ACHN (cell line): ENCODE measurements at regions not wholly inside any gene's neighbourhood (a gene's known extent, or its start where the extent isn't known, plus 50 kb on each side); places are given as distances from the start of the nearest gene placed in this dataset.
A peak's percentile ranks its signal among the peaks of the same experiment; 100 is the strongest.
"Not testable (repeated sequence)": the region's sequence is repeated elsewhere in the genome, so short reads cannot be mapped to it uniquely, and the experiment has no call there.

Experiments
- DNase-seq: peaks from one replicate; pipeline ENCODE4 v3.0.0-alpha.2; 2015
- in situ Hi-C: cut with HindIII; loops from 2 replicates; pipeline ENCODE4 v1.10.0; 2017; ENCODE audit warnings: low sequenced_read_pairs, low pct_ligation_motif_present, low pct_unique_long_range_greater_than_20kb

DNA sequence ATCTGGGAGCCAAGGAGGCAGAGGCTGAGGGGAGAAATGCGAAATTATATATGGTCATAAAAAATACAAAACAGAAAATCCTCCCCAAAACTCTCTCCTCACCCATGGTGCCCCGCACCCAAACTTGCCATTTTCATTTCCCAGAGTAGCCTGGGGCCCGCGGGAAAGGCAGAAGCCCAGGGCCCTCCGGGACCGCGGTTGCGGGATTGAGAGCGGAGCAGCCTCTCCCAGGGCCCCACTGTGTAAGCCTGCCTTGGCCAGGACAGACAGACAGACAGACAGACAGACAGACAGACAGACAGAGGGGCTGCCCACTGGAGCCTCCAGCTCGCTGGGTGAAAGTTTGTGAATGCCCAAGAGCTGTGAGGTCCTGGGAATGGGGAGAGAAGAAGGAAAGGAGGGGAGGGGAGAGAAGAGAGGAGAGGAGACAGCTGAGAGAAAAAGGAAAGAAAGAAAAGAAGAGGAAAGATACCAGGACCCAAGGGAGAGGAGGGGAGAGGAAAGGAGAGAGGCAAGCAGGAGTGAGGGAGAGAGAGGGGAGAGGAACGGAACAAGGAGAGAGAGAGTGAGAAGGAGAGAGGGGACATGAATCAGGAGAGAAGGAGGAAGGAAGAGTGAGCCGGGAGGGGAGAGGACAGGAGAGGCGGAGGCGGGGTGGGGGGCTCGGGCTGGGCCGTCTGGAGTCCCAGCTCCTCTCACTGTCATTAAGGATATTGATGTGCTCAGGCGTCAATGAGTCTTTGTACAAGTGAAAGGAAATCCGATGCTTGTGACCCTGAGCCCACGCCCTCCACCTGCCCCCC, 69.3 kb upstream of the CASZ1 start:
- DNase-seq = no peak
- in situ Hi-C loops = no loop called here

DNA sequence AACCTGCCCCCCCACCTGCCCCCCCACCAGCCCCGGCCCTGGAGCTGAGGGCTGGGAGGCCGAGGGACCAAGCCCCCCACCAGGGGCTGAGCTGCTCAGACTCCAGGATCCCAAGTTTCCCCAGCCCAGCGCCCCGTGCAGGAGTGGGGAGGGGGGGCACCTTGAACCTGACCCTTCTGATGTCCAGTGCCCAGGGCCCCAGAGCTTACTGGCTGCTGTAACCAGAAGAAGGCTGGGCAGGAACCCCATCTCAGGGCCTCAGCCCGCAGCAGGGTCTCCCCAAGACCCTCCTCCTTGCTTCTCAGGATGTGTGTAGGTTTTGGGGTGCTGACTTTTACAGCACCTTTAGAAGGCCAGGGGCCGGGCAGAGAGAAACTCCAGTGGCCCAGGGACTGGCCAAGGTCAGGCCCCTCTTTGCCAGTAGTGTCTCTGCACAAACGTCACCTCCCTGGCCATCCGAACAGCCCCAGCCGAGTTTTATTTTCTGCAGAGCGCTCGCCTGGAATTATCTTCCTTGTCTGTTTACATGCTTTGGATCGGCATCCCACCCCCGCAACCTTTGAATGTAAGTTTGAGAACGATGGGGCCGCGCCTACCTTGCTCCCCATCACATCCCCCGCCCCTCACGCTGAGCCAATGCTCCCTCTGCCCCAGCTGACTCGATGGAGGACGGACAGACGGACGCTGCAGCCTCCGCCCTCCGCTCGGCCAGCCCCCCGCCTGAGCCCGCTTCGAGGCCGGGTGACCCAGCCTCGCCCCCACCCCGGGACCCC, 70.1 kb upstream of the CASZ1 start:
- no peak for DNase-seq
- in situ Hi-C loops = no loop called here

DNA sequence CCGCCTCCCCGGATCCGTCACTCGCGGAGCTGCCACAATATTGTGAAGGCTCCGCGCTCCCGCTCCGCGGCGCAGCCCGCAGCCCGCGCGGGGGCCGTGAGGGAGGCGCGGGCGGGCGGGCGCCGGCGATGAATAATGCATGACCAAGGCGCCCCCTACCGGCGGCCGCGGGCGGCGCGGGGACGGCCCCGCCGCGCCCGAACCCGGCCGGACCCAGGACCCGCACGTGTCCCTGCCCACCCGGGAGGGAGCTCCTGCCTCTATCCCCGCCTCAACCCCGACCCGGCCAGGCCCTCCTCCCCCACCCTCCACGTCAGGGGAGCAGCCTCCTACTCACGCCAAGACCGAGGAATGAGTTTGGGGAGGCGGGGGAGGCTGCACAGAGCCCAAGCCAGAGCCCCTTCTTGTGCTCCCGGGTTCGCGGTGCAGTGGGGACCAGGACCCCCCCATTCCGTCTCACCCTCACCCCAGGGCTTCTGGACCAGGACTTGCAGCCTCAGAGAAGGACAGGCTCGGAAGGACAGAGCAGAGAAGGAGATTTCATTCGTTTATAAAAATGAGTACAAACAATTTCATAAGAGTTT, 70.8 kb upstream of the CASZ1 start:
- in situ Hi-C loops = no loop called here
- DNase-seq = peak; percentile 39

DNA sequence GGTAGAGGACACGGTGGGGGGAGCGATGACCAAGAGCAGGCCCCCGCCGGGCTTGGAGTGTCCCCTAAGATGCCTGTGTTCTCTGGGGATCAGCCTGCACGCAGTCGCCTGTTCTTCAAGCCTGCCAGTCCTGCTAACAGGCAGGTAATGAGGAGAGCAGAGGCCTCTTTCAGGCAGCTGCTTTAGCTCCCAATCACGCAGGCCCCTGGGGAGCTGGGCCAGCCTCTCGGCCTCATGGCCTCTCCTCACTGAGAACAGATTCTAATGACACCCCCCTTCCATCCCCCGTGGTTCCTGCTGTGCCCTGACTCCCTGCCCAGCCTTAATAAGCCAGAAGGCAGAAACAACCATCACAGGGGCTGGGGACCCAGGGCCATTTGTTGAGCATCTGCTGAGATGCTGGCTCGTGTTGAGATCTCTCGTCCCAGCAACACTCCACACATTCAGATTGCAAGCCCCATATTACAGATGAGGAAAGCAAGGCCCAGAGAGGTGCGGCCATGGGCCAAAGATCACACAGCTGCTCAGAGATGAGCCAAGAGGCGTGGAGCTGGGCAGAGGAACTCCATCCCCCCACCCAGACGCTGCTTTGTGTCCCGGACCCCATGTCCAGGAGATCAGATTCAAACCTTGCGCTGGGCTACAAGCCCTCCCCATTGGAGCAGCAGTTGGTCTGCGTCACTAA, 71.6 kb upstream of the CASZ1 start:
- in situ Hi-C loops = no loop called here
- no peak for DNase-seq

DNA sequence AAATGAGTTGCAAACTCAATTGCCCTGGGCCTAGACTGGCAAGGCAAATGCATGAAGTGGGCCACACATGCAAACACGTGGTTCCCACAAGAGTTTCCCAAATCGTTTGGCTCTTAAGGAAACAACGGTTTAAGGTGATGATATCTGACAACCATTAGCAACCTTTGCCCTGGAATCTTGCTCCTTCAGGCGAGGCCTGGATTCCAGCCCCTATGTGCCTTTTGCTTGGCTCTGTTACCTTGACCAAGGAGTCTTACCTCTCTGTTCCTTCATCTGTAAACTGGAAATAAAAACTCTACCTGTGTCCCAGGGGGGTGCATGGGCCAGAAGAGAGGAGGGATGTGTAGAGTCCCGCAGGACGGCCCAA, 72.1 kb upstream of the CASZ1 start:
- in situ Hi-C loops = no loop called here
- no peak for DNase-seq

DNA sequence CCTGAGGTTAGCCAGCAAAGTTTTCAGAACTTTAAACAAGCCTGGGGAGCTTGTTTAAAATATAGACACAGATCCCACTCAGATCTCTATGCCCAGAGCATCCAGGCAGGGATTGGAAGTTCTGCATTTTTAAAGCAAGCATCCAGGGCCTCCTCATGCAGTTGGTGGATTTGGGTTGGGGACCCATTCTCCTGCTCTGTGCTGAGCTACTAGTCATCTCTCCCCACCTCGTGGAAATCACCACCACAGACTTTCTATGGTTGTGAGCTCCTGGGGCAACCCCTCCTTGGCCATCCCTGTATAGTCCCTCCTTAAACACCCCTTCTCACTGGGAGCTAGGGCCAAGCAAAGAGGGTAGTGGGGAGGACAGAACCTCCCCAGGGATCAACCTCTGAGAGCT, 73.5 kb upstream of the CASZ1 start:
- in situ Hi-C loops = no loop called here
- DNase-seq = no peak

DNA sequence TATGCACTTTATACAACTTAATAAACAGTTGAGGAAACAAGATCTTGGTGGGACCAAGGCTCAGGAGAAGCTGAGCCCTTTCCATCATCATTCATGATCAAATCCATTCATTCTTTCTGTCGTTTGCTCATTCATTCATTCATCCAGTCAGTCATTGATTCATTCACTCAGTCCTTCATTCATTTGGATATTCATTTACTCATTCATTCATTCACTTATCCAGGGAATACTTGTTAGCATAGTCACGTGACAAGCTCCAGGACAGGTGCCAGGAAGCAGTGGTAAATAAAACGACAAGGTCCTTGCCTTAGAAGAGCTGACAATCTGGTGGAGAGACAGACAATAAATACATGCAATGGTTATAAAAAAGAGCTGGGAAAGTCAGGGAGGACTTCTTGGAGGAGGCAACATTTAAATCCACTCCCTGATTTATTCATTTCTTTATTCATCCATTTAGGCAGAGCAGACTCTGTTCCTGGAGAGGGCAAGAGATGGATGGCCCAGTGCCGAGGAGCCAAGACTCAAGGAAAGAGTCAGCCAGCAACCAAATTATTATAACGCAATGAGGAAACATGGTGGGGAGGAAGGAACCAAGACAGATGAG, 74.1 kb upstream of the CASZ1 start:
- DNase-seq = no peak
- in situ Hi-C loops = no loop called here

DNA sequence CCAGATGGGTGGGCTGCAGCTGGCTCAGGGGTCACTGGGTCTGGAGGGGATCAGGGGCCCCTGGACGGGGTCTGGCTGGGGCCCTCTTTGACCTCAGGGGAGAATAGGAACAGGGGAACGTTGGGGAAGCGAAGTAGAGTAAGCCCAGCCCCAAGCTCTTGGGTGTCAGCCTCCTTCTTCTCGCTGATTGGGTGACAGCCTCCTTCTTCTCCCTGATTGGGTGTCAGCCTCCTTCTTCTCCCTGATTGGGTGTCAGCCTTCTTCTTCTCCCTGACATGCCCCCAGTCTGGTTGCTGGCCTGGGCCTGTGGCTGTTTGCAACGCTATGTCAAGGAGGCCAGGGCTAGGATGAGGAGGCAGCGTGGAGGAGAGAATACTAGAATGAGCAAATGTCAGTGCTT, 76.7 kb upstream of the CASZ1 start:
- in situ Hi-C loops = no loop called here
- no peak for DNase-seq

DNA sequence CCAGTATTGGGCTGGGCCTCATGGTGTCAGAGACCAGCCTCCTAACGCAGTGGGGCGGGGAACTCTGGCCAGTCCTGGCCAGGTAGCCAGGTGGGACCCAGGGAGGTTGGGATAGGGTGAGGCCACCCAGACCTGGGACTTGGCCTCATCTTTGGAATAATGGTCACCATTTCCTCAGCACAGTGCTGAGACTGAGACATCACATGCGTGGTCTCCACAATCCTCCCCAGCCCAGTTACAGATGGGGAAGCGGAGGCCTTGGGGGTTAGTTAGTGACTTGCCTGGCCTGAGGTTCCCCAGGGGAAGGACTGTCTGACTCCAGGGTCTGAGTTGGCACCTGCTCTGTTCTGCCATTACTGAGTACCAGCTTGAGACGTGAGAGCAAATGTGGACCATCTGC, 77.9 kb upstream of the CASZ1 start:
- in situ Hi-C loops = no loop called here

DNA sequence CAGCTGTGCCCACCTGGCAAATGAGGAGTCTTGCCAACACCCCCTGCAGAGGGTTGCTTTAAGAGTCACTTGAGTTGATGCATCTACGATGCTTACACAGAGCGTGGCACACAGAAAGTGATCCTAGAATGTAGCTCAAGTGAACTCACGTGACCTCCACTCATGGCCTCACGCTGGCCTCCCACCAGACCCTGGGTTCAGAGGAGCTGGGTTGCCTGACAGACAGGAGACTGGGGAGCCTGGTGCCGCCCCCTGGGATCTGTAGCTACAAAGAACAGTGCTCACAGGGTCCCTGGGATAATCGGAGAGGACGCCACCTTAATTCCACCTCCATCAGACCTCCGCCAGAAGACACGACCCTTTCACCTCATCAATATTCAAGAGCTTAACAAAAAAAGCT, 81.4 kb upstream of the CASZ1 start:
- in situ Hi-C loops = no loop called here
- DNase-seq = no peak

More for the DNA sequence above, 77.9 kb upstream of the CASZ1 start:
- no peak for DNase-seq

DNA sequence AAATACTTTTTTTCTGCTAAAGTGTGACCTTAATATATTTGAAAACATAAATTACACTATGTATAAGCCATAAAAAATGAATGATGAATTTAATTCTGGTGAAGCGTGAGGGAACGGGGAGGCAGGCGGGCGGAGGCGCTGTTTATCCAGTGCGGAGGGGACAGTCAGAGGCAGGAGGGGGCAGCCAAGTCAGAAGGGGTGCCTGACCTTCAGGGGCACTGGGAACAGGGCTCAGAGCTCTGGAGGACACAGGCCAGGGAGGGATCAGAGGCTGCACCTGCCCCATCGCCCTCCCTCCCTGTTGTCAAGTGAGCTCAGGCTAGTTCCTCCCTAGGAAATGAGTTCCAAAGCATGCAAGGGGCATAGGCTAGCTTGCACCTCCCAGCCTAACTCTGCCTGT, 82.0 kb upstream of the CASZ1 start:
- in situ Hi-C loops = no loop called here
- DNase-seq = no peak

DNA sequence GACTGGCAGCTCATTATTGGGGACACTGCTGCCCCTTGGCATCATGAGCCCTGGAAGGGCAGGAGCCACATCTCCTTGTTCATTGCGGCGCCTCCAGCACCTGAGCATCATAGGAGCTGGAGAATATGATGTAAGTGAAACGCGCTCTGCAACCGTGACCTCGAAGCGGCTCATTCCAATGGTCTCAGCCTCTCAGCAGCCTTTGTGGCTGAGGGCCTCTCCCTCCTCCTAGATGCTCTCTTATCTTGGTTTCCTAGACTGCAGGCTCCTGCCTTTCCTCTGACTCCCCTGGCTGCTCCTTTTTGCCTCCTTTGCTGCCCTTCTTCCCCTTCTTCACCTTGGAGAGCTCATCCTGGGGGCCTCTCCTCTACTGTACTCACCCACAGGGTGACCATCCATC, 83.6 kb upstream of the CASZ1 start:
- in situ Hi-C loops = no loop called here
- DNase-seq = no peak

DNA sequence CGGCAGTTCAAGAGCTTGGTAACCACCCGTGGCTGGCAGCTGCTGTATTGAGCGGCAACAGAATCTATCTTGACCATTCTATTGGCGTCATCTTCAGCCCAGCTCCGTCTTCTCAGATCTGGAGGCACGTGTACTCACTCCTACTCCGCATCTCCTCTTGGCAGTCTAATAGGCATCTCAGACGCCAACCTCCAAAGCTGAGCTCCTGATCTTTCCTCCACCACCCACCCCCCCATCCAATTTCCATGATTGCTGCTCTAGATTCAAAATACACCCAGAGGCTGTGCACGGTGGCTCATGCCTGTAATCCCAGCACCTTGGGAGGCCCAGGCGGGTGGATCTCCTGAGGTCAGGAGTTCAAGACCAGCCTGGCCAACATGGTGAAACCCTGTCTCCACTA, 84.6 kb upstream of the CASZ1 start:
- in situ Hi-C loops = no loop called here
- no peak for DNase-seq

DNA sequence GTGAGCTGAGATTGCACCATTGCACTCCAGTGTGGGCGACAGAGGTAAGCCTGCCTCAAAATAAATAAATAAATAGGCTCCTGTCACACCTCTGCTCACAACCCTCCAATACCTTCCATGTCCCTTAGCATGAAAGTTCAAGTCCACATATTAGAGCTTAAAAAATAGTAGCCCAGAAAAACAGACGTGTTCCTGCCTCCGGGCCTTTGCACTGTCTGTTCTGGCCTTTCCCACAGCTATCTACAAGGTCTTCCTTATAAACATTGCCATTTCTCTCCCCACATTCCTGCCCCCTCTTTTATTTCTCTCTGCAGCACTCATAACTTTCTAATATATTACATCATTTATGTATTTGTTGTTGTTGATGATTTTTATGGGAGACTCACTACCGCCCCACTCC, 85.6 kb upstream of the CASZ1 start:
- in situ Hi-C loops = no loop called here
- DNase-seq = no peak

DNA sequence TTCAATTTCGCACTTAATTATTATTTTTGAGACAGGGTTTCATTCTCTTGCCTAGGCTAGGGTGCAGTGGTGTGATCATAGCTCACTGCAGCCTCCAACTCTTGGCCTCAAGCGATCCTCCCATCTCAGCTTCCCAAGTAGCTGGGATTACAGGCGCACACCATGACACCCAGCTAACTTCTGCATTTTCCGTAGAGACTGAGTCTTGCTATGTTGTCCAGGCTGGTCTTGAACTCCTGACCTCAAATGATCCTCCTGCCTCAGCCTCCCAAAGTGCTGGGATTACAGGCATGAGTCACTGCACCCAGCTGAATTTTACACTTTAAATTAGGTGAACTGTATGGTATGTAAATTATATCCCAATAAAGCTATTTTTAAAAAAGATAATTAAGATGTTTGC, 90.6 kb upstream of the CASZ1 start:
- in situ Hi-C loops, DNase-seq: not testable (repeated sequence)

DNA sequence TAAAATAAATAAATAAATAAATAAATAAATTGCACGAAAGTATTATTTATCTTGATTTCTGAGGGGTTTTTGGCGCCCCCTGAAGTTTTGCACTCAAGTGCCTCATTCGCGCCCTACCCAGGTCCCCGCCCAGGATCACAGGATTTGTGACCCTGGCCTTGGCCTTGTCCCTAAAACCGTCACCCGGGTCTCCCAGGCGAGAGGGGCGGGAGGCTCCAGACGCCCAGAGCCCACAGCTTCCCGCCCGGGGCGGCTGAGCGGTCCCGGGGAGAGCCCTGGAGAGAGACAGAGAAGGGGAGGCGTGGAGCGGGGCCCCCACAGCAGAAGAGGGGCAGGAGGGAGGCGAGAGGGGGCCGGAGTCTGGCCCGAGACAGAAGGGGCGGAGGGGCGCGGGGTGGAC, 91.8 kb upstream of the CASZ1 start:
- no peak for DNase-seq
- in situ Hi-C loops = no loop called here

DNA sequence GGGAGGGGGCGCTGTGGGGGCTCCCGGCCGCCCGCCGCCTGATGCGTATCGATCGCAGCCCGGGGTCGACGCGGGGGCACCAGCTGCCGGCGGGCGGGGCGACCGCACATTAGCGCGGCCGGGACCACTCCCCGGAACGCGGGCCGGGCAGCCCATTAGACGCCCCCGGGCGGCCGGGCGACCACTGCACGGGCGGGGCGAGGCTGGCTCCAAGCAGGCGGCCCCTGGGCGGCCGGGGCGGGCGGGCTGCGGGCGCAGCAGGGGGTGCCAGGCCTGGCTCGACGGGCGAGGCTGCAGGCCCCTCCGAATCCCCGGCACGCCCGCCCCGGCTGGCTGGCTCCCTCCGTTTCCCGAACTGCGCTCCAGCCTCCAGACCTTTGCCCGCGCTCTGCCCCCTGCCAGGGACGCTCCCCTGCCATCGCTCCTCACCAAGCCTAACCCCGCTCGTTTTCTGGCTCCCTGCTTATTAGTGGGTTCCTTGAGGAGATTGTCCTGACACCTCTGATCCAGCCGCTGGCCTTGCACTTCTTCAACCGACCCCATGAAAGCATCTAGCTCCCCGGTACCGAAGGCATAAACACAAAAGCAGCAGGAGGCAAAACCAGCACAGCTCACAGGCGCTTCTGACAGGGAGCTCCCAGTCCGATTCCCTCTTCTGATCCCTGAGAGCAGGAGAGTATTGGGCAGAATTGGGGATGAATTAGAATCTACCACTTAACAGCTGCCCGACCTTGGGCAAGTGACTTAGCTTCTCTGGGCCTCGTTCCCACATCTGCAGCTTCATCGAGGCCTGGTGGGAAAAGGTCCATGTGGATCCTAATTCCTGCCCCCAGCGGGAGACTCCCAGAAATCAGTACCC, 92.6 kb upstream of the CASZ1 start:
- no peak for DNase-seq
- in situ Hi-C loops = no loop called here
